PC-9 (cell line): ENCODE measurements at regions not wholly inside any gene's neighbourhood (a gene's known extent, or its start where the extent isn't known, plus 50 kb on each side); places are given as distances from the start of the nearest gene placed in this dataset.

Experiments
- BruUV-seq: library from RNA; stranded (reverse); fragments of 400-500 nt; replicated peaks from 2 replicates; lab custom pipeline; 2021; lab: Mats Ljungman, UMichigan
- CTCF ChIA-PET: fragments of 300-600 bp; sonication (Branson Sonifier 250); formaldehyde crosslinking; loops from one replicate; lab custom pipeline; 2022; ENCODE audit warnings: antibody characterized with exemption; lab: Charles Lee
- POLR2A ChIA-PET: fragments of 300-600 bp; sonication (Branson Sonifier 250); formaldehyde crosslinking; loops from one replicate; lab custom pipeline; 2022; ENCODE audit warnings: antibody characterized with exemption; ENCODE audit not compliant: unreplicated experiment; lab: Charles Lee
- DNase-seq, 2 experiments: peaks; one replicate each; pipeline versions ENCODE4 v3.0.0 to v3.0.0-alpha.2; 2015 to 2022; ENCODE audit warnings: mixed read lengths in 1 of 2
- H2AFZ ChIP-seq: fragments of 200-600 bp; sonication (generic); 2 replicates; pipeline ENCODE4 v1.8.1; 2017; ENCODE audit warnings: antibody characterized with exemption
- H3F3A ChIP-seq: fragments of 200-600 bp; sonication (generic); 2 replicates; pipeline ENCODE4 v1.8.1; 2017; ENCODE audit warnings: antibody characterized with exemption, mild to moderate bottlenecking, low read depth; ENCODE audit not compliant: insufficient read depth
- H3K27ac ChIP-seq: fragments of 200-600 bp; sonication (generic); 2 replicates; pipeline ENCODE4 v1.6.1; 2016; ENCODE audit warnings: mixed run types
- H3K27me3 ChIP-seq: fragments of 200-600 bp; sonication (generic); 2 replicates; pipeline ENCODE4 v1.6.1; 2016; ENCODE audit warnings: low read depth, mixed run types; ENCODE audit not compliant: insufficient read depth
- H3K36me3 ChIP-seq: fragments of 200-600 bp; sonication (generic); 2 replicates; pipeline ENCODE4 v1.6.1; 2016; ENCODE audit warnings: low read depth, mixed run types
- H3K4me1 ChIP-seq: fragments of 200-600 bp; sonication (generic); replicated peaks from 2 replicates; pipeline ENCODE4 v1.6.1; 2016; ENCODE audit warnings: mixed run types; ENCODE audit not compliant: insufficient read depth
- H3K4me2 ChIP-seq: fragments of 200-600 bp; sonication (generic); 2 replicates; pipeline ENCODE4 v1.6.1; 2017; ENCODE audit warnings: mixed run types
- H3K4me3 ChIP-seq: fragments of 200-600 bp; sonication (generic); 2 replicates; pipeline ENCODE4 v1.6.1; 2016; ENCODE audit warnings: mixed run types
- H3K79me2 ChIP-seq: fragments of 200-600 bp; sonication (generic); 2 replicates; pipeline ENCODE4 v1.6.1; 2017; ENCODE audit warnings: low read depth, mixed run types
- H3K9me2 ChIP-seq: fragments of 200-600 bp; sonication (generic); 2 replicates; pipeline ENCODE4 v1.8.1; 2017; ENCODE audit warnings: mild to moderate bottlenecking; ENCODE audit not compliant: insufficient read depth
- H3K9me3 ChIP-seq: fragments of 200-600 bp; sonication (generic); 2 replicates; pipeline ENCODE4 v1.8.1; 2016; ENCODE audit warnings: low read depth; ENCODE audit not compliant: insufficient read depth
- H4K20me1 ChIP-seq: fragments of 200-600 bp; sonication (generic); 2 replicates; pipeline ENCODE4 v1.8.1; 2017; ENCODE audit not compliant: insufficient read depth
- CTCF ChIP-seq: fragments of 200-600 bp; sonication (generic); conservative IDR thresholded peaks from 2 replicates; pipeline ENCODE4 v1.6.1; 2017; ENCODE audit warnings: mixed run types, antibody characterized with exemption, mild to moderate bottlenecking, moderate library complexity
- EZH2 ChIP-seq: fragments of 200-600 bp; sonication (generic); IDR thresholded peaks from 2 replicates; pipeline ENCODE4 v1.8.0; 2017; ENCODE audit warnings: antibody characterized with exemption, low read depth
- intact Hi-C: fragments of 100-400 bp; cut with micrococcal nuclease; formaldehyde crosslinking; loops from one replicate; pipeline ENCODE4 v1.10.0; 2022; ENCODE audit not compliant: unreplicated experiment

- Histone ChIP-seq H3K9me3 (no peaks in the 10 kb centered on the region), H3K4me2 (no peak overlapping the region), H3K4me1 (no peaks in the 10 kb centered on the region), H3K4me3 (no peak overlapping the region), H3K27me3 (no peaks in the 10 kb centered on the region), H3K36me3 (no peaks in the 10 kb centered on the region), H2AFZ (no peak overlapping the region), H3F3A (no peaks in the 10 kb centered on the region), H3K9me2 (no peaks in the 10 kb centered on the region), H3K27ac (no peak overlapping the region), H3K79me2 (no peaks in the 10 kb centered on the region), H4K20me1 (no peaks in the 10 kb centered on the region)
- POLR2A ChIA-PET, result no interaction called here
- no peak for TF ChIP-seq CTCF
- no peak for TF ChIP-seq EZH2
- no TSS peak for BruUV-seq
- intact Hi-C loops, result no loop called here
- DNase-seq, result no peak
- CTCF ChIA-PET, result no interaction called here
Observed at GRCh38 chr12:81950871-81951270, 191.7 kb upstream of the PPFIA2 start.

DNA sequence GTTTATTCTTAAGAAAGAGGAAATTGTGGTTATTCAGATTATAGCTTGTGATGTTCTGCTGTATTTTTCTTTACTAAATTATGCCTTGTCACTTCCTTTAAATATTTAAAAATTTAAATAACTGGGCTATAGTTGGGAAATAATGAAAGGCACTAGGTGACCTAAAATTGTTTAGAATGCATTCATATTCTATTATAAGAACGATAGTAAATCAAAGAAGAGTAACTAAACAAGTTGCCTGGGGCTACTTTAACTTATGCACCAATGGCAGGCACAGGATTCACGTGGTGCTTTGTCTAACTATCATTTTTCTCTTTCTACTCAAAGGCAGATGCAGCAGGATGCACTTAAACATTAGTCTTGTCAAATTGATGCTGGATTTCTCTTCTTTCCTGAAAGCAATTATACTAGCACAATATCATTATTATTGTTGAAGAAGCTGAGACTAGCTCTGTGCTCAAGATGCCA, 190.7 kb upstream of the PPFIA2 start:
- BruUV-seq, result no TSS peak
- Histone ChIP-seq H3K79me2 (no peaks in the 10 kb centered on the region), H3F3A (no peaks in the 10 kb centered on the region), H3K4me1 (no peaks in the 10 kb centered on the region), H3K4me2 (no peak overlapping the region), H3K27me3 (no peaks in the 10 kb centered on the region), H3K27ac (no peak overlapping the region), H3K36me3 (no peaks in the 10 kb centered on the region), H4K20me1 (no peaks in the 10 kb centered on the region), H3K9me3 (no peaks in the 10 kb centered on the region), H3K4me3 (no peak overlapping the region), H2AFZ (no peak overlapping the region), H3K9me2 (no peaks in the 10 kb centered on the region)
- ChIA-PET CTCF (no interaction called here), POLR2A (no interaction called here)
- intact Hi-C loops, result no loop called here
- TF ChIP-seq EZH2, result no peak
- TF ChIP-seq CTCF, result no peak
- DNase-seq, result no peak

DNA sequence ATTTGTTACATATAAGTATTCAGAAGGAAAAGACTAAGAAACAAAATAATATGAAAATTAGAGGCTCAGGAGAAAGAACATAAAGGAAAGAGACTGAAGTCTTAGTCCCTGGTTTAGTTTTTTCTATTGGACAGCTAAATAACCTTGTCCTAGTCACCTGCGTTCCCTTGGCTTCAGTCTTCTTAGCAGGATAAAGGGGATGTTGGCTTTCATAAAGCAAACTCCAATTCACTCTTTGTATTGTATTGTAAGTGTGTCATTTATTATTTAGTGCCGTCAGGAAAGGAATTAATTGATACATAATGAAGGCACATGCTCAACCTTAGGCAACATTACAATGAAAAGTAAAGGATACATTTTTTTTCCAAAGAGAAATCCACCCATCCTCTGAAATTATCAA, 190.3 kb upstream of the PPFIA2 start:
- POLR2A ChIA-PET, result no interaction called here
- H3K4me1 ChIP-seq, result no peaks in the 10 kb centered on the region
- H3K79me2 ChIP-seq, result no peaks in the 10 kb centered on the region
- BruUV-seq, result no TSS peak
- TF ChIP-seq EZH2 (no peak), CTCF (no peak)
- H3K27ac ChIP-seq, result no peak overlapping the region
- H4K20me1 ChIP-seq, result no peaks in the 10 kb centered on the region
- no peak overlapping the region for H3K4me2 ChIP-seq
- H3K9me2 ChIP-seq, result no peaks in the 10 kb centered on the region
- no peaks in the 10 kb centered on the region for H3K9me3 ChIP-seq
- H3F3A ChIP-seq, result no peaks in the 10 kb centered on the region
- DNase-seq, result no peak
- H2AFZ ChIP-seq, result no peak overlapping the region
- intact Hi-C loops, result no loop called here
- no peak overlapping the region for H3K4me3 ChIP-seq
- CTCF ChIA-PET, result no interaction called here
- no peaks in the 10 kb centered on the region for H3K27me3 ChIP-seq
- no peaks in the 10 kb centered on the region for H3K36me3 ChIP-seq
